Endothelial cell of umbilical vein (primary cell): ENCODE measurements at regions not wholly inside any gene's neighbourhood (a gene's known extent, or its start where the extent isn't known, plus 50 kb on each side); places are given as distances from the start of the nearest gene placed in this dataset.

Source experiments
- BruUV-seq: library from RNA; stranded (reverse); fragments of 400-500 nt; replicated peaks from 2 replicates; lab custom pipeline; 2021; lab: Mats Ljungman, UMichigan
- CTCF ChIA-PET: fragments of 300-600, 350-600 bp; sonication (Branson Sonifier 250); formaldehyde crosslinking; loops from one replicate; lab custom pipeline; 2021; ENCODE audit warnings: antibody characterized with exemption, inconsistent platforms; lab: Charles Lee
- POLR2A ChIA-PET: fragments of 300-600, 350-600 bp; sonication (Branson Sonifier 250); formaldehyde crosslinking; loops from one replicate; lab custom pipeline; 2021; ENCODE audit warnings: antibody characterized with exemption, inconsistent platforms; lab: Charles Lee
- DNase-seq: peaks from one replicate; pipeline ENCODE4 v3.0.0-alpha.2; 2011; ENCODE audit warnings: low read depth, low spot score
- FAIRE-seq: peaks from 2 replicates; lab custom pipeline; 2011; peaks lifted over from hg19 to GRCh38; lab: Jason Lieb, UNC
- H2AFZ ChIP-seq: 2 replicates; pipeline ENCODE4 v1.6.0; 2012; ENCODE audit warnings: low read depth, low read length, control low read depth, inconsistent platforms
- H3K27ac ChIP-seq: 2 replicates; pipeline ENCODE4 v1.5.1; 2011; ENCODE audit warnings: low read depth, mild to moderate bottlenecking, control low read depth, low read length, moderate library complexity; ENCODE audit not compliant: insufficient read depth
- H3K27me3 ChIP-seq, 2 experiments: 2 replicates each; pipeline versions ENCODE4 v1.6.0 to v1.6.1; 2011; ENCODE audit warnings: low read length in 2 of 2, mixed read lengths in 1 of 2; ENCODE audit not compliant: control insufficient read depth in 2 of 2, insufficient read depth in 2 of 2
- H3K36me3 ChIP-seq, 2 experiments: 2 replicates in 1 of 2; 3 replicates in 1 of 2; pipeline ENCODE4 v1.5.1; 2011; ENCODE audit warnings: low read length in 2 of 2, mild to moderate bottlenecking in 1 of 2, moderate library complexity in 1 of 2; ENCODE audit not compliant: control insufficient read depth in 2 of 2, insufficient read depth in 2 of 2; ENCODE audit errors: extremely low read depth in 1 of 2
- H3K4me1 ChIP-seq: 3 replicates; pipeline ENCODE4 v1.5.1; 2011; ENCODE audit warnings: mild to moderate bottlenecking, low read length; ENCODE audit not compliant: control insufficient read depth, insufficient read depth; ENCODE audit errors: extremely low read depth
- H3K4me2 ChIP-seq: 2 replicates; pipeline ENCODE4 v1.6.1; 2011; ENCODE audit warnings: low read length, control low read depth, mixed read lengths; ENCODE audit not compliant: insufficient read depth
- H3K4me3 ChIP-seq, 3 experiments: fragments of 200-600 bp in 1 of 3; sonication (generic), shearing (Covaris generic) in 1 of 3; replicated peaks in 1 of 3; 2 replicates each; pipeline ENCODE4 v1.5.1; 2011 to 2016; ENCODE audit warnings: control low read depth in 3 of 3, low read length in 3 of 3, mild to moderate bottlenecking in 2 of 3, inconsistent platforms in 1 of 3, low read depth in 1 of 3, moderate library complexity in 1 of 3; ENCODE audit not compliant: insufficient read depth in 1 of 3
- H3K79me2 ChIP-seq: 2 replicates; pipeline ENCODE4 v1.6.0; 2012; ENCODE audit warnings: low read length, inconsistent platforms; ENCODE audit not compliant: control insufficient read depth, insufficient read depth
- H3K9ac ChIP-seq: replicated peaks from 2 replicates; pipeline ENCODE3; 2011; ENCODE audit warnings: low read length, control low read depth; ENCODE audit not compliant: insufficient read depth; ENCODE audit errors: extremely low read depth
- H3K9me1 ChIP-seq: replicated peaks from 3 replicates; pipeline ENCODE4 v1.6.0; 2011; ENCODE audit warnings: mild to moderate bottlenecking, low read length; ENCODE audit not compliant: control insufficient read depth, insufficient read depth; ENCODE audit errors: extremely low read depth
- H3K9me3 ChIP-seq: replicated peaks from 2 replicates; pipeline ENCODE4 v1.5.1; 2012; ENCODE audit warnings: low read length, inconsistent platforms; ENCODE audit not compliant: control insufficient read depth, insufficient read depth
- H4K20me1 ChIP-seq: replicated peaks from 2 replicates; pipeline ENCODE3; 2011; ENCODE audit warnings: mild to moderate bottlenecking, low read length; ENCODE audit not compliant: control insufficient read depth, insufficient read depth; ENCODE audit errors: extremely low read depth
- CTCF ChIP-seq, 2 donors: IDR thresholded peaks; 1 replicate in 1 of 2; 2 replicates in 1 of 2; pipeline ENCODE4 v1.5.1; 2011; ENCODE audit warnings: low read length in 2 of 2, mild to moderate bottlenecking in 2 of 2, moderate library complexity in 2 of 2, control low read depth in 1 of 2, inconsistent platforms in 1 of 2, low read depth in 1 of 2; ENCODE audit not compliant: insufficient read depth in 1 of 2; ENCODE audit errors: extremely low read depth in 1 of 2
- EZH2 ChIP-seq: IDR thresholded peaks from 2 replicates; pipeline ENCODE4 v1.6.1; 2012; ENCODE audit warnings: borderline replicate concordance, low read depth, mild to moderate bottlenecking, moderate library complexity, low read length, inconsistent platforms; ENCODE audit not compliant: severe bottlenecking
- FOS ChIP-seq: IDR thresholded peaks from 2 replicates; pipeline ENCODE4 v1.6.1; 2011; ENCODE audit warnings: mild to moderate bottlenecking, low read length, moderate library complexity, borderline replicate concordance; ENCODE audit not compliant: insufficient read depth
- GATA2 ChIP-seq: IDR thresholded peaks from 2 replicates; pipeline ENCODE4 v1.7.0; 2011; ENCODE audit warnings: low read depth, mild to moderate bottlenecking, moderate library complexity, mixed read lengths, low read length; ENCODE audit not compliant: insufficient read length, insufficient read depth
- JUN ChIP-seq: IDR thresholded peaks from 2 replicates; pipeline ENCODE4 v1.6.1; 2011; ENCODE audit warnings: borderline replicate concordance, low read depth; ENCODE audit not compliant: insufficient read length, insufficient read depth
- MYC ChIP-seq: IDR thresholded peaks from one replicate; pipeline ENCODE4 v1.6.1; 2011; ENCODE audit warnings: mild to moderate bottlenecking, low read depth, low read length
- POLR2A ChIP-seq: IDR thresholded peaks from 2 replicates; pipeline ENCODE4 v1.6.1; 2012; ENCODE audit warnings: low read depth, mild to moderate bottlenecking, control low read depth, low read length
- POLR2AphosphoS5 ChIP-seq: IDR thresholded peaks from 2 replicates; pipeline ENCODE4 v1.6.1; 2012; ENCODE audit warnings: low read depth, mild to moderate bottlenecking, control low read depth, low read length, moderate library complexity; ENCODE audit not compliant: insufficient read depth
- dilution Hi-C: fragments of 300-500 bp; cut with MboI; formaldehyde crosslinking; loops from one replicate; pipeline ENCODE4 v1.15.0; 2019; ENCODE audit warnings: low sequenced_read_pairs; ENCODE audit not compliant: extremely low pct_ligation_motif_present
- intact Hi-C: fragments of 100-400 bp; cut with micrococcal nuclease; formaldehyde crosslinking; loops from one replicate; pipeline ENCODE4 v1.10.0; 2022
- TF ChIP-seq, protein P1 (sequence below): IDR thresholded peaks from 2 replicates; pipeline ENCODE4 v1.6.1; 2011; ENCODE audit not compliant: insufficient read depth, insufficient read length

DNA sequence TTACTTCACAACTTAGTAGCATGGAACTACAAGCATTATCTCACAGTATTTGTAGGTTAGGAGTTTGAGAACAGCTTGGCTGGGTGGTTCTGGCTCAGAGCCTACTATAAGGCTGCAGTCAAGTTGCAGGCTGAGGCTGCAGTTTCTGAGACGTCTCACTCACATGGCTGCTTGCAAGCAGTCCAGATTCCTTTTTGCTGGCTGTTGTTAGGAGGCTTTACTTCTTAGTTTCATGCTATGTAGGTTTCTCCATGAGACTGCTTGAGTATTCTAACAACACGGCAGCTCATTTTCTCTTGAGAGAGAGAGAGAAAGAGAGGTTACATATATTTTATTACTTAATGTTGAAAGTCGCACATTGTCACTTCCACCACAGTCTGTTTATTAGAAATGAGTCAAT is 1073.9 kb downstream of the NXPH1 start:
- no peaks in the 10 kb centered on the region for H3K9me3 ChIP-seq
- H3K27me3 ChIP-seq, result no peaks in the 10 kb centered on the region
- H3K4me2 ChIP-seq, result no peak overlapping the region
- no TSS peak for BruUV-seq
- no peaks in the 10 kb centered on the region for H3K79me2 ChIP-seq
- H3K9me1 ChIP-seq, result no peaks in the 10 kb centered on the region
- H3K4me1 ChIP-seq, result no peaks in the 10 kb centered on the region
- dilution Hi-C loops, result no loop called here
- no peak overlapping the region for H2AFZ ChIP-seq
- no peak for FAIRE-seq
- intact Hi-C loops, result no loop called here
- no peak for TF ChIP-seq POLR2A
- TF ChIP-seq CTCF (IDR thresholded peaks at IDR 0.05; ENCODE audit: extremely low read depth in 1 of 2, insufficient read depth in 1 of 2, low read depth in 1 of 2, low read length in 2 of 2), result no peak
- no peak for TF ChIP-seq EZH2
- TF ChIP-seq JUN, result no peak
- TF ChIP-seq, protein P1, sequence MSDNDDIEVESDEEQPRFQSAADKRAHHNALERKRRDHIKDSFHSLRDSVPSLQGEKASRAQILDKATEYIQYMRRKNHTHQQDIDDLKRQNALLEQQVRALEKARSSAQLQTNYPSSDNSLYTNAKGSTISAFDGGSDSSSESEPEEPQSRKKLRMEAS, result no peak
- TF ChIP-seq FOS, result no peak
- no peak for TF ChIP-seq GATA2
- no peak for TF ChIP-seq POLR2AphosphoS5
- TF ChIP-seq MYC, result no peak
- no peak overlapping the region for H3K9ac ChIP-seq
- ChIA-PET POLR2A (no interaction called here), CTCF (no interaction called here)
- H3K4me3 ChIP-seq, result no peak overlapping the region
- H3K27ac ChIP-seq, result no peak overlapping the region
- no peaks in the 10 kb centered on the region for H4K20me1 ChIP-seq
- H3K36me3 ChIP-seq, result no peaks in the 10 kb centered on the region
- DNase-seq, result no peak
